Tibial nerve (tissue), 4 donors: ENCODE measurements at regions not wholly inside any gene's neighbourhood (a gene's known extent, or its start where the extent isn't known, plus 50 kb on each side); places are given as distances from the start of the nearest gene placed in this dataset.

Experiments
- DNase-seq, 2 donors: peaks; one replicate each; pipeline ENCODE4 v3.0.0-alpha.2; 2019; ENCODE audit warnings: low spot score in 2 of 2
- H3K27ac ChIP-seq, 4 donors: fragments of 200-600 bp; sonication (generic) in 3 of 4; one replicate each; pipeline ENCODE4 v1.5.1; 2017 to 2019; ENCODE audit warnings: mild to moderate bottlenecking in 1 of 4
- H3K27me3 ChIP-seq, 2 donors: fragments of 200-600 bp; sonication (generic) in 1 of 2; one replicate each; pipeline versions ENCODE4 v1.5.1 to v1.6.0; 2017 to 2019
- H3K36me3 ChIP-seq, 3 donors: fragments of 200-600 bp; sonication (generic); one replicate each; pipeline ENCODE4 v1.5.1; 2018 to 2019
- H3K4me1 ChIP-seq, 4 donors: fragments of 200-600 bp; sonication (generic) in 3 of 4; one replicate each; pipeline ENCODE4 v1.5.1; 2017 to 2019
- H3K4me3 ChIP-seq, 4 donors: fragments of 200-600 bp; sonication (generic) in 3 of 4; one replicate each; pipeline ENCODE4 v1.5.1; 2017 to 2019; ENCODE audit warnings: mild to moderate bottlenecking in 1 of 4, moderate library complexity in 1 of 4
- H3K9me3 ChIP-seq, 4 donors: fragments of 200-600 bp; sonication (generic) in 3 of 4; one replicate each; pipeline ENCODE4 v1.5.1; 2017 to 2019
- CTCF ChIP-seq, 5 experiments: fragments of 200-600 bp in 3 of 5; fragments of 450-650 bp in 2 of 5; sonication (generic) in 3 of 5; IDR thresholded peaks; one replicate each; pipeline ENCODE4 v1.5.1; 2016 to 2019; ENCODE audit warnings: antibody characterized with exemption in 5 of 5, mild to moderate bottlenecking in 3 of 5, moderate library complexity in 2 of 5
- EP300 ChIP-seq, 2 donors: sonication (generic); formaldehyde crosslinking; IDR thresholded peaks; one replicate each; pipeline ENCODE4 v1.6.1; 2017; ENCODE audit warnings: antibody characterized with exemption in 2 of 2, mild to moderate bottlenecking in 1 of 2
- POLR2A ChIP-seq, 2 donors: fragments of 450-650 bp; IDR thresholded peaks; one replicate each; pipeline ENCODE4 v1.6.1; 2017; ENCODE audit warnings: antibody characterized with exemption in 2 of 2, mild to moderate bottlenecking in 2 of 2, moderate library complexity in 2 of 2
- WGBS, 2 donors: methylation state at CpG; one replicate each; pipeline ENCODE4 v1.1.5; 2018; 5-methylcytosine and 5-hydroxymethylcytosine counted together

DNA sequence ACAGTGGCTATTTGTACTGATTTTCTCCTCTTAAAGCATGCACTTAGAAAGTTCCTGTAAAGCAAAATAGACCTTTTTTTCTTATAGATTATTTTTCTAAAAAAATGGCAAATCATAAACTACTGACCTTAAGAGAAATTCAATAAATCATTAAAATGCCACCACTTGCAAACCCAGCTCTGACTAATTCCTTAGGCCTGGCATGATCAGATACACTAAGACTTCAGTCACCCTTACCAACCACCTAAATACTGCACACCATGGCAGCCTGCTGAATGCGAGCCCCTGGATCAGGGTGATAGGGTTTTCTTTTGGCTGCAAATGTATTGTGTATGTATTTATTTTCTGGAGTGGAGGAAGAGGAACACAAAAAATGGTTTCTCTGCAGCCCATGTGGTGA is 370.6 kb upstream of the TBL1XR1 start:
- no peaks in the 10 kb centered on the region for H3K9me3 ChIP-seq
- H3K36me3 ChIP-seq: no peaks in the 10 kb centered on the region
- H3K27ac ChIP-seq: no peak overlapping the region
- no peaks in the 10 kb centered on the region for H3K27me3 ChIP-seq
- WGBS, 2 donors: 88 to 100% methylated on average over 1 of the region's 1 CpG
- peaks cover 0 to 11% (median 0%) of the 10 kb centered on the region in 4 donors for H3K4me1 ChIP-seq
- DNase-seq: no peak
- H3K4me3 ChIP-seq: no peak overlapping the region
- no peak for TF ChIP-seq EP300 (IDR thresholded peaks at IDR 0.05)

GRCh38 chr3:177569193-177569592 is 371.9 kb upstream of the TBL1XR1 start:
- no peaks in the 10 kb centered on the region for H3K36me3 ChIP-seq
- peaks cover 0 to 9% (median 0%) of the 10 kb centered on the region in 4 donors for H3K4me1 ChIP-seq
- no peak for DNase-seq
- no peak overlapping the region for H3K27ac ChIP-seq
- H3K9me3 ChIP-seq: no peaks in the 10 kb centered on the region
- TF ChIP-seq CTCF (IDR thresholded peaks at IDR 0.05) (no peak), EP300 (IDR thresholded peaks at IDR 0.05) (no peak), POLR2A (IDR thresholded peaks at IDR 0.05) (no peak)
- no peak overlapping the region for H3K4me3 ChIP-seq
- no peaks in the 10 kb centered on the region for H3K27me3 ChIP-seq
- WGBS, 2 donors: 88 to 96% methylated on average over 4 of the region's 4 CpGs

DNA sequence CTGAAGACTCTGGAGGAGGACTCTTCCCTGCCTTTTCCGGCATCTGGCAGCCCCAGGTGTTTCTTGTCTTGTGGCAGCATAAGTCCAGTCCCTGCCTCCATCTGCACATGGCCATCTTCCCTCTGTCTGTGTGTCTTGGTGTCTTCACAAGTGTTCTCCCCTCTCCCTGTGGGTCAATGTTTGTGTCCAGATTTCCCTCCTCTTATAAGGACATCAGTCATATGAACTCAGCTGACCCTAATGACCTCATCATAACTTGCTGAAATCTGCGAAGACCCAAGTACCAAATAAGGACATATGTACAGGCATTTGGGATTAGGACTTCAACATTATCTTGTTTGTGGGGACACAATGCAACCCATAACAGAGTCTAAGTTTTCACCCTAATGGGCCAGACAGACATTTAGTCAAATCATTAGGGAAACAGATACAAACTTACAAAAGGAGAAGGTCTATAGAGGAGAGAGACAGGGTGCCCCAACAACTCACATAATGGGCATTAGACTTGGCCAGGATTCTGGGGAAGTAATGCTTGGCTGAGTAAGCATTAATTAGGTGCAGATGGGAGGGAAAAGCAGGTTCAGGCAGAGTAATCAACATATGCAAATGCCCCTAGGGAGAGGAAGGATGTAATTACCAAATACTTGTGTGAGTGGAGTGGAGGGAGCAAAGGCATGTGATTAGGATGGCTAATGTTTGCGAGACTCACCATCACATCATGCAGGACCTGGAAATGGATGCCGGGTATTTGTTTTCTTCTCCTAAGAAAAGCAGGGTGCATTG is 372.8 kb upstream of the TBL1XR1 start:
- no peak for DNase-seq
- H3K9me3 ChIP-seq: no peaks in the 10 kb centered on the region
- peaks cover 0 to 15% (median 0%) of the 10 kb centered on the region in 4 donors for H3K4me1 ChIP-seq
- no peaks in the 10 kb centered on the region for H3K27me3 ChIP-seq
- no peak for TF ChIP-seq CTCF (IDR thresholded peaks at IDR 0.05)
- WGBS, 2 donors: 68 to 91% methylated on average over 4 of the region's 4 CpGs
- H3K36me3 ChIP-seq: no peaks in the 10 kb centered on the region
- H3K27ac ChIP-seq: no peak overlapping the region
- H3K4me3 ChIP-seq: no peak overlapping the region

DNA sequence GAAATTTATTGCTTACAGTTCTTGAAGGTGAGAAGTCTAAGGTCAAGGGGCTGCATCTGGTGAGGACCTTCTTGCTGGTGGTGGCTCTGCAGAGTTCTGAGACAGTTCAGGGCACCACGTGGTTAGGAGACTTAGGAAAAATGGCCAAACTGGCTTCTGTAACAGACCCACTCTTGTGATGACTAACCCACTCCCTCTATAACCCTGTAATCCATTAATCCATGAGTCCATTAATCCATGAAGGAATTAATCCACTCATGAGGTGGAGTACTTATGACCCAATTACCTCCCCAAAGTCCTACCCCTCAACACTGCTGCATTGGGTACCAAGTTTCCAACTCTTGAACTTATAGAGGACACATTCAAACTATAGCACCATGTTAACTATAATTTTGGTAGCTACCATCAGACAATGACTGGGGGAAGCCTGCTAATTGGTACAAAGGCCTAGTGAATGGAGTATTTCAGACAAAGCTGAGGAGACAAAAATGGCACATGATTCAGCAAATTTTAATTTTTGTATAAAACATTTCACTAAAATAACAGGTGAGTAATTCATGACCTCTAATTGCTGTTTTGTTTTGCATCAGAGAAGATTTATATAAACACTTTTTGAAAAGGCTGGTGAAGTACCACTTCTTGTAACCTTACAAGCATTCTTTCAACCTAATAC is 374.1 kb upstream of the TBL1XR1 start:
- Histone ChIP-seq H3K36me3 (no peaks in the 10 kb centered on the region), H3K4me3 (no peak overlapping the region), H3K27me3 (no peaks in the 10 kb centered on the region), H3K4me1 (peaks cover 0 to 15% (median 0%) of the 10 kb centered on the region in 4 donors), H3K27ac (no peak overlapping the region), H3K9me3 (no peaks in the 10 kb centered on the region)
- DNase-seq: no peak
- WGBS, 2 donors: 79 to 95% methylated on average over 1 of the region's 1 CpG
- TF ChIP-seq EP300 (IDR thresholded peaks at IDR 0.05) (no peak), POLR2A (IDR thresholded peaks at IDR 0.05) (no peak), CTCF (IDR thresholded peaks at IDR 0.05) (no peak)

DNA sequence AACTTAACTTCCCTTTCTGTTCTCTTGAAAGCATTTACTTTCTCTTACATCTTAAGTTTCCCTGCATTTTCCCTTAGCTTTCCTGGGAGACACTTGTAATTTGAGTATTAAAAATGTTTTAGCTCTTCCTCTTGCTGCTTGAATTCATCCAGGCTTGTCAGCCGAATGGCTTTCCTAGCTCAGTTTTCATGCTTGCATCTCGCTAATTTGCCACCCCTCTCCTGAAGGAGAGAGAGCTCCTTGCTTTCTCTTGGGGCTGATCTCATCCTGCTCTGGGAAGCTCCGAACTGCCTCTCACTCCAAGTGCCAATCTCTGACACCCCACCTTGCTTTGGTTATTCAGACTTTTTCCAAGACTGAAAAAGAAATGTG is 374.6 kb upstream of the TBL1XR1 start:
- WGBS, 2 donors: 66 to 83% methylated on average over 3 of the region's 3 CpGs
- Histone ChIP-seq H3K27me3 (no peaks in the 10 kb centered on the region), H3K36me3 (no peaks in the 10 kb centered on the region), H3K4me1 (peaks cover 0 to 15% (median 0%) of the 10 kb centered on the region in 4 donors), H3K27ac (no peak overlapping the region), H3K9me3 (no peaks in the 10 kb centered on the region), H3K4me3 (no peak overlapping the region)
- DNase-seq: no peak
- TF ChIP-seq POLR2A (IDR thresholded peaks at IDR 0.05) (no peak), EP300 (IDR thresholded peaks at IDR 0.05) (no peak), CTCF (IDR thresholded peaks at IDR 0.05) (no peak)
